H1 (cell line): ENCODE measurements at regions not wholly inside any gene's neighbourhood (a gene's known extent, or its start where the extent isn't known, plus 50 kb on each side); places are given as distances from the start of the nearest gene placed in this dataset.
A peak's percentile ranks its signal among the peaks of the same experiment; 100 is the strongest.

Experiments used
- CTCF ChIA-PET: fragments of 300-600 bp; sonication (Branson Sonifier 250); formaldehyde crosslinking; loops from one replicate; lab custom pipeline; 2021; ENCODE audit not compliant: partially characterized antibody; lab: Charles Lee
- POLR2A ChIA-PET: fragments of 300-600 bp; sonication (Branson Sonifier 250); formaldehyde crosslinking; loops from one replicate; lab custom pipeline; 2021; ENCODE audit warnings: inconsistent platforms; ENCODE audit not compliant: partially characterized antibody; lab: Charles Lee
- DNase-seq, 2 experiments: peaks; one replicate each; pipeline versions ENCODE4 v3.0.0 to v3.0.0-alpha.2; 2010 to 2022; ENCODE audit warnings: low spot score in 2 of 2, low read depth in 1 of 2, mixed read lengths in 1 of 2
- FAIRE-seq: peaks from 2 replicates; lab custom pipeline; 2011; peaks lifted over from hg19 to GRCh38; lab: Jason Lieb, UNC
- H2AFZ ChIP-seq: 2 replicates; pipeline ENCODE4 v1.8.1; 2012; ENCODE audit warnings: low read length, inconsistent platforms
- H2AK5ac ChIP-seq: 2 replicates; pipeline ENCODE4 v1.6.1; 2013; ENCODE audit warnings: low read depth, low read length
- H2BK120ac ChIP-seq: replicated peaks from 2 replicates; pipeline ENCODE3; 2013; ENCODE audit warnings: low read depth, low read length, inconsistent platforms
- H2BK12ac ChIP-seq: 2 replicates; pipeline ENCODE4 v1.6.1; 2013; ENCODE audit warnings: low read depth, low read length
- H2BK15ac ChIP-seq: 2 replicates; pipeline ENCODE4 v1.6.1; 2013; ENCODE audit warnings: low read length
- H2BK20ac ChIP-seq: 2 replicates; pipeline ENCODE4 v1.6.1; 2013; ENCODE audit warnings: low read length
- H2BK5ac ChIP-seq: 2 replicates; pipeline ENCODE4 v1.6.1; 2013; ENCODE audit warnings: low read depth, low read length
- H3K14ac ChIP-seq: 2 replicates; pipeline ENCODE4 v1.6.1; 2013; ENCODE audit warnings: inconsistent platforms; ENCODE audit not compliant: insufficient read length
- H3K18ac ChIP-seq: 2 replicates; pipeline ENCODE4 v1.6.1; 2013; ENCODE audit warnings: low read length; ENCODE audit errors: extremely low read depth
- H3K23ac ChIP-seq: 2 replicates; pipeline ENCODE4 v1.6.1; 2013; ENCODE audit warnings: inconsistent platforms; ENCODE audit not compliant: insufficient read length
- H3K23me2 ChIP-seq: 2 replicates; pipeline ENCODE4 v1.6.1; 2013; ENCODE audit warnings: low read depth, low read length
- H3K27ac ChIP-seq: 2 replicates; pipeline ENCODE4 v1.6.1; 2011; ENCODE audit warnings: low read depth, low read length, inconsistent platforms
- H3K27me3 ChIP-seq, 4 experiments: replicated peaks in 1 of 4; 1 replicate in 1 of 4; 2 replicates in 3 of 4; pipeline versions ENCODE4 v1.6.1 to v1.8.1; 2011 to 2013; ENCODE audit warnings: low read length in 3 of 4, mild to moderate bottlenecking in 3 of 4, inconsistent platforms in 2 of 4, mixed read lengths in 2 of 4, moderate library complexity in 1 of 4; ENCODE audit not compliant: control insufficient read depth in 3 of 4, insufficient read depth in 3 of 4; ENCODE audit errors: extremely low read depth in 1 of 4
- H3K36me3 ChIP-seq, 4 experiments: 2 replicates each; pipeline versions ENCODE4 v1.6.1 to v1.8.1; 2011 to 2013; ENCODE audit warnings: mild to moderate bottlenecking in 4 of 4, low read length in 3 of 4, moderate library complexity in 2 of 4, control low read depth in 1 of 4, inconsistent platforms in 1 of 4; ENCODE audit not compliant: insufficient read depth in 4 of 4, control insufficient read depth in 2 of 4
- H3K4ac ChIP-seq: replicated peaks from 2 replicates; pipeline ENCODE3; 2013; ENCODE audit warnings: low read length, low read depth, mixed read lengths, inconsistent platforms; ENCODE audit not compliant: insufficient read length
- H3K4me1 ChIP-seq, 4 experiments: replicated peaks in 1 of 4; 1 replicate in 1 of 4; 2 replicates in 3 of 4; pipeline versions ENCODE4 v1.6.1 to v1.8.1; 2011 to 2013; ENCODE audit warnings: low read length in 3 of 4, inconsistent platforms in 2 of 4, mixed read lengths in 1 of 4; ENCODE audit not compliant: insufficient read depth in 4 of 4, control insufficient read depth in 3 of 4
- H3K4me2 ChIP-seq, 2 experiments: 2 replicates each; pipeline versions ENCODE4 v1.6.1 to v1.8.1; 2011 to 2013; ENCODE audit warnings: low read depth in 2 of 2, low read length in 2 of 2, control low read depth in 1 of 2, inconsistent platforms in 1 of 2, mild to moderate bottlenecking in 1 of 2; ENCODE audit not compliant: insufficient read depth in 1 of 2
- H3K4me3 ChIP-seq, 4 experiments: fragments of 200-600, 300-600 bp in 1 of 4; sonication (generic), shearing (Covaris generic), sonication (Bioruptor Twin) in 1 of 4; 2 replicates each; pipeline versions ENCODE4 v1.5.1 to v1.8.1; 2011 to 2016; ENCODE audit warnings: low read length in 4 of 4, low read depth in 3 of 4, control low read depth in 2 of 4, inconsistent platforms in 2 of 4, mild to moderate bottlenecking in 2 of 4, mixed read lengths in 1 of 4, moderate library complexity in 1 of 4; ENCODE audit not compliant: insufficient read depth in 2 of 4; ENCODE audit errors: extremely low read depth in 1 of 4
- H3K56ac ChIP-seq: replicated peaks from 2 replicates; pipeline ENCODE3; 2013; ENCODE audit warnings: low read depth, mild to moderate bottlenecking, mixed read lengths, low read length, inconsistent platforms; ENCODE audit not compliant: insufficient read length
- H3K79me1 ChIP-seq: 2 replicates; pipeline ENCODE4 v1.6.1; 2013; ENCODE audit warnings: low read depth, low read length, control low read depth
- H3K79me2 ChIP-seq, 2 experiments: 2 replicates each; pipeline versions ENCODE4 v1.6.1 to v1.8.1; 2012 to 2013; ENCODE audit warnings: low read length in 2 of 2, mild to moderate bottlenecking in 2 of 2, inconsistent platforms in 1 of 2; ENCODE audit not compliant: insufficient read depth in 2 of 2, control insufficient read depth in 1 of 2
- H3K9ac ChIP-seq, 4 experiments: replicated peaks in 1 of 4; 1 replicate in 1 of 4; 2 replicates in 3 of 4; pipeline versions ENCODE4 v1.6.1 to v1.8.1; 2011 to 2013; ENCODE audit warnings: low read depth in 3 of 4, low read length in 3 of 4, control low read depth in 2 of 4, mild to moderate bottlenecking in 2 of 4, moderate library complexity in 2 of 4, inconsistent platforms in 1 of 4; ENCODE audit errors: extremely low read depth in 1 of 4
- H3K9me3 ChIP-seq, 2 experiments: 2 replicates each; pipeline versions ENCODE4 v1.6.1 to v1.8.1; 2012 to 2013; ENCODE audit warnings: mild to moderate bottlenecking in 2 of 2, moderate library complexity in 2 of 2, control low read depth in 1 of 2, inconsistent platforms in 1 of 2, low read depth in 1 of 2, low read length in 1 of 2, mixed read lengths in 1 of 2; ENCODE audit not compliant: insufficient read depth in 2 of 2
- H4K20me1 ChIP-seq, 2 experiments: replicated peaks in 1 of 2; 2 replicates each; pipeline versions ENCODE3 to v1.8.1; 2011 to 2013; ENCODE audit warnings: inconsistent platforms in 2 of 2, low read length in 2 of 2, mild to moderate bottlenecking in 1 of 2; ENCODE audit not compliant: insufficient read depth in 2 of 2, control insufficient read depth in 1 of 2
- H4K5ac ChIP-seq: 2 replicates; pipeline ENCODE4 v1.6.1; 2013; ENCODE audit warnings: low read length, low read depth, mixed read lengths, inconsistent platforms; ENCODE audit not compliant: insufficient read length
- H4K8ac ChIP-seq: 2 replicates; pipeline ENCODE4 v1.8.0; 2013; ENCODE audit warnings: mild to moderate bottlenecking, moderate library complexity, low read length, inconsistent platforms; ENCODE audit not compliant: insufficient read depth; ENCODE audit errors: extremely low read depth
- H4K91ac ChIP-seq: replicated peaks from 2 replicates; pipeline ENCODE3; 2013; ENCODE audit warnings: low read length, mixed read lengths, inconsistent platforms; ENCODE audit not compliant: insufficient read length
- CBX5 ChIP-seq: fragments of 300-800, 300-1000 bp; sonication (generic); IDR thresholded peaks from 2 replicates; pipeline ENCODE4 v1.7.1; 2016; ENCODE audit warnings: antibody characterized with exemption, low read length, low read depth
- CEBPB ChIP-seq: IDR thresholded peaks from 2 replicates; pipeline ENCODE4 v1.6.1; 2012; ENCODE audit warnings: low read depth, low read length
- PHF8 ChIP-seq: fragments of 200-600 bp; sonication (generic); conservative IDR thresholded peaks from 2 replicates; pipeline ENCODE4 v1.7.1; 2012; ENCODE audit warnings: low read depth, mild to moderate bottlenecking, inconsistent platforms, low read length, moderate library complexity
- SP4 ChIP-seq: IDR thresholded peaks from 2 replicates; pipeline ENCODE4 v1.6.1; 2012; ENCODE audit warnings: low read length, inconsistent platforms
- WGBS, 2 experiments: shearing (Covaris generic) in 1 of 2; methylation state at CpG; one replicate each; pipeline versions ENCODE4 v1.1.6 to v1.1.7; 2013 to 2015; ENCODE audit warnings: low lambda C conversion rate in 2 of 2, mixed read lengths in 2 of 2, inconsistent platforms in 1 of 2, low coverage in 1 of 2, missing lambda C conversion rate in 1 of 2; ENCODE audit not compliant: insufficient replicate concordance in 2 of 2, insufficient coverage in 1 of 2, insufficient read length in 1 of 2; ENCODE audit errors: extremely low coverage in 1 of 2, missing lambda C conversion rate in 1 of 2; 5-methylcytosine and 5-hydroxymethylcytosine counted together

- H4K91ac ChIP-seq, result no peak overlapping the region
- no peaks in the 10 kb centered on the region for H3K79me2 ChIP-seq
- H2BK5ac ChIP-seq, result no peak overlapping the region
- no peak overlapping the region for H2BK15ac ChIP-seq
- no peaks in the 10 kb centered on the region for H4K20me1 ChIP-seq
- DNase-seq (no peak), FAIRE-seq (no peak)
- no peak overlapping the region for H2BK20ac ChIP-seq
- no peaks in the 10 kb centered on the region for H3K4me1 ChIP-seq
- H3K27me3 ChIP-seq, result no peaks in the 10 kb centered on the region
- H2AK5ac ChIP-seq, result no peak overlapping the region
- TF ChIP-seq CEBPB, result 0 out of 2 replicates have a peak, but pooled peaks have one; percentile 26
- TF ChIP-seq PHF8, result no peak
- no peak for TF ChIP-seq CBX5
- no peak for TF ChIP-seq SP4
- H3K23me2 ChIP-seq, result no peaks in the 10 kb centered on the region
- no peak overlapping the region for H3K27ac ChIP-seq
- CTCF ChIA-PET, result no interaction called here
- H4K8ac ChIP-seq, result no peak overlapping the region
- WGBS, 2 experiments, result 86% methylated on average over 6 of the region's 6 CpGs; no CpG with 5 or more reads in 1 of the 2 experiments
- H2BK12ac ChIP-seq, result no peak overlapping the region
- no peak overlapping the region for H4K5ac ChIP-seq
- H3K4ac ChIP-seq, result no peak overlapping the region
- no peak overlapping the region for H3K4me2 ChIP-seq
- H3K18ac ChIP-seq, result no peak overlapping the region
- POLR2A ChIA-PET, result no interaction called here
- H2AFZ ChIP-seq, result no peak overlapping the region
- no peak overlapping the region for H3K14ac ChIP-seq
- H3K36me3 ChIP-seq, result no peaks in the 10 kb centered on the region
- H3K9ac ChIP-seq, result no peak overlapping the region
- H3K56ac ChIP-seq, result no peak overlapping the region
- no peak overlapping the region for H3K4me3 ChIP-seq
- H3K9me3 ChIP-seq, result no peaks in the 10 kb centered on the region
- no peak overlapping the region for H2BK120ac ChIP-seq
- no peaks in the 10 kb centered on the region for H3K79me1 ChIP-seq
- H3K23ac ChIP-seq, result no peak overlapping the region
Measured at GRCh38 chr4:62740296-62740695, 1540.2 kb downstream of the ADGRL3 start.
